ENCODE measurements at regions not wholly inside any gene's neighbourhood (a gene's known extent, or its start where the extent isn't known, plus 50 kb on each side); places are given as distances from the start of the nearest gene placed in this dataset.

DNA sequence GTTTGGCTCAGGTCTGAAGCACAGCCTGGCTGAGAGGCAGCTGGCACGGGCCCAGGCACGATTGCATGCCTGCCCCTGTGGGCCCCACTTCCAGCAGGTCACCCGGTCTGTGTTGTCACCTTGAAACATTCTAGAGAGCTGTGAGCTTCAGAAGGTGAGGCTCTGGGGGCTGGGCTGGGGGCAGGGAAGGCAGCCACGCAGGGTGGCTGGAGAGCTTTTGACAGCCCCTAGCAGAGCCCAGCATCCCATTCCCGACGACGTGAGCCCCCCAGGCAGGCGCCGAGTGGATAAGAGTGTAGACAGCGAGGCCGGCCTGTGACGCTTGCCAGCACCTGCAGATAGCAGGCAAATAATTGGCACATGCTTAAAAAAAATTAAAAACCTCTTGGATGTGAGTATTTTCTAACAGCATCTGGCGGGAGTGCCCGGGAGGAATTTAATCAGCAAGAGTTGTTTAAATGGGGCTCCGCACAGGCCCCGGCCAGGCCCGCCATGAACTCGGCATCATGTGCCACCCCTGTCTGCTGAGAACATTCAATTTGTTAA, 212.0 kb upstream of the TBX20 start:
- POLR2A ChIA-PET = no interaction called here
- intact Hi-C loops (cut with micrococcal nuclease) = no loop called here
- TF ChIP-seq, protein P1, sequence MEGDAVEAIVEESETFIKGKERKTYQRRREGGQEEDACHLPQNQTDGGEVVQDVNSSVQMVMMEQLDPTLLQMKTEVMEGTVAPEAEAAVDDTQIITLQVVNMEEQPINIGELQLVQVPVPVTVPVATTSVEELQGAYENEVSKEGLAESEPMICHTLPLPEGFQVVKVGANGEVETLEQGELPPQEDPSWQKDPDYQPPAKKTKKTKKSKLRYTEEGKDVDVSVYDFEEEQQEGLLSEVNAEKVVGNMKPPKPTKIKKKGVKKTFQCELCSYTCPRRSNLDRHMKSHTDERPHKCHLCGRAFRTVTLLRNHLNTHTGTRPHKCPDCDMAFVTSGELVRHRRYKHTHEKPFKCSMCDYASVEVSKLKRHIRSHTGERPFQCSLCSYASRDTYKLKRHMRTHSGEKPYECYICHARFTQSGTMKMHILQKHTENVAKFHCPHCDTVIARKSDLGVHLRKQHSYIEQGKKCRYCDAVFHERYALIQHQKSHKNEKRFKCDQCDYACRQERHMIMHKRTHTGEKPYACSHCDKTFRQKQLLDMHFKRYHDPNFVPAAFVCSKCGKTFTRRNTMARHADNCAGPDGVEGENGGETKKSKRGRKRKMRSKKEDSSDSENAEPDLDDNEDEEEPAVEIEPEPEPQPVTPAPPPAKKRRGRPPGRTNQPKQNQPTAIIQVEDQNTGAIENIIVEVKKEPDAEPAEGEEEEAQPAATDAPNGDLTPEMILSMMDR (IDR thresholded peaks at IDR 0.05) = no peak

DNA sequence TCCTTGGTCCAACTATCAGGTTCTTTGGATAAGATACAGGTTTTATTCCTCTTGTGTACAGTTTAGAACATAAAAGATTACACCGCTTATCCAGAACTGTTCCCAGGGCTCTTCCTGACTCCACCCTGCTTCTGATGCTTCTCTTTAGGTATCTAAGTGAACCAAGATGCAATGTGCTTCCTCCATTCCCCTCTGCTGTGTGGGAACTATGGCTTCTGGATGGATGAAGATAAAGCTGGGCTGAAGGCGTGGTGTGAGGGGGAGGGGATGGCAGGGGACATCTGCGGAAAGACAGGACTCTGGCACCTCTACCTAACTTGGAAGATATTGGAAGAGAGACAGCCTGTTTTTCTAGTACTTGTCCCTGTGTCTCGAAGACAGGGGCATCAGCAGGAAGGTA, 209.9 kb upstream of the TBX20 start:
- POLR2A ChIA-PET = no interaction called here
- Mint-ChIP-seq H3K9me3 (peaks cover 2% of the 10 kb centered on the region), H3K4me3 (no peak overlapping the region), H3K27me3 (peaks cover 5% of the 10 kb centered on the region), H3K27ac (no peak overlapping the region), H3K36me3 (ENCODE audit: low read depth) (no peaks in the 10 kb centered on the region), H3K4me1 (ENCODE audit: low read depth) (no peaks in the 10 kb centered on the region)
- CTCF ChIA-PET = no interaction called here
- TF ChIP-seq, protein P1 (IDR thresholded peaks at IDR 0.05) = no peak
- DNase-seq (no peak), ATAC-seq (no peak)
- intact Hi-C loops (cut with micrococcal nuclease) = no loop called here

More for the DNA sequence above, 212.0 kb upstream of the TBX20 start:
- no peaks in the 10 kb centered on the region for H3K36me3 Mint-ChIP-seq (ENCODE audit: low read depth)
- no peaks in the 10 kb centered on the region for H3K9me3 Mint-ChIP-seq
- H3K4me3 Mint-ChIP-seq = no peak overlapping the region
- CTCF ChIA-PET = no interaction called here
- H3K27me3 Mint-ChIP-seq = peaks cover 8% of the 10 kb centered on the region
- H3K27ac Mint-ChIP-seq = no peak overlapping the region
- H3K4me1 Mint-ChIP-seq (ENCODE audit: low read depth) = no peaks in the 10 kb centered on the region
- ATAC-seq (no peak), DNase-seq (no peak)

GRCh38 chr7:35463176-35463700, 209.3 kb upstream of the TBX20 start:
- peaks cover 7% of the 10 kb centered on the region for H3K27me3 Mint-ChIP-seq
- no peaks in the 10 kb centered on the region for H3K4me1 Mint-ChIP-seq (ENCODE audit: low read depth)
- ATAC-seq (no peak), DNase-seq (no peak)
- no peak overlapping the region for H3K27ac Mint-ChIP-seq
- H3K4me3 Mint-ChIP-seq = no peak overlapping the region
- POLR2A ChIA-PET = no interaction called here
- TF ChIP-seq, protein P1 (IDR thresholded peaks at IDR 0.05) = no peak
- CTCF ChIA-PET = no interaction called here
- peaks cover 7% of the 10 kb centered on the region for H3K9me3 Mint-ChIP-seq
- no peaks in the 10 kb centered on the region for H3K36me3 Mint-ChIP-seq (ENCODE audit: low read depth)
- intact Hi-C loops (cut with micrococcal nuclease) = no loop called here

- ATAC-seq (no peak), DNase-seq (no peak)
- intact Hi-C loops (cut with micrococcal nuclease) = no loop called here
- Mint-ChIP-seq H3K4me1 (ENCODE audit: low read depth) (peaks cover 3% of the 10 kb centered on the region), H3K9me3 (peaks cover 7% of the 10 kb centered on the region), H3K27me3 (peaks cover 34% of the 10 kb centered on the region), H3K4me3 (no peak overlapping the region), H3K36me3 (ENCODE audit: low read depth) (no peaks in the 10 kb centered on the region), H3K27ac (no peak overlapping the region)
- TF ChIP-seq, protein P1 (IDR thresholded peaks at IDR 0.05) = no peak
- CTCF ChIA-PET = interaction anchor here (1.2 kb wide), 1 partner anchor 23 kb away, joined by 3 read pairs; no protein-coding TSS in a partner anchor
- POLR2A ChIA-PET = no interaction called here
Observed at GRCh38 chr7:35454575-35455385, 200.9 kb upstream of the TBX20 start.

Data from activated CD8-positive, alpha-beta T cell treated with anti-CD3 and anti-CD28 coated beads for 36 hours (primary cell).